Naive thymus-derived CD4-positive, alpha-beta T cell (primary cell): ENCODE measurements at regions not wholly inside any gene's neighbourhood (a gene's known extent, or its start where the extent isn't known, plus 50 kb on each side); places are given as distances from the start of the nearest gene placed in this dataset.

Experiments used
- ATAC-seq: fragments of 150-1000 bp; cut with Tn5 transposase; 2 replicates; pipeline ENCODE4 v1.10.0; 2021; ENCODE audit warnings: mild to moderate bottlenecking, moderate library complexity
- CTCF ChIA-PET: fragments of 350-600 bp; sonication (Branson Sonifier 250); formaldehyde crosslinking; loops from one replicate; lab custom pipeline; 2021; ENCODE audit warnings: antibody characterized with exemption; lab: Charles Lee
- POLR2A ChIA-PET: fragments of 350-600 bp; sonication (Branson Sonifier 250); formaldehyde crosslinking; loops from one replicate; lab custom pipeline; 2021; ENCODE audit warnings: antibody characterized with exemption, inconsistent platforms; lab: Charles Lee
- DNase-seq, 9 donors: peaks; one replicate each; pipeline versions ENCODE4 v3.0.0 to v3.0.0-alpha.2; 2020 to 2022; ENCODE audit warnings: mixed read lengths in 1 of 9
- H3K27ac ChIP-seq: one replicate; pipeline ENCODE4 v1.7.0; 2013; ENCODE audit warnings: mild to moderate bottlenecking, low read depth, low read length, moderate library complexity
- H3K27me3 ChIP-seq, 2 donors: one replicate each; pipeline ENCODE4 v1.7.0; 2013; ENCODE audit warnings: low read length in 2 of 2, mild to moderate bottlenecking in 2 of 2, moderate library complexity in 2 of 2; ENCODE audit not compliant: control insufficient read depth in 2 of 2, insufficient read depth in 2 of 2
- H3K36me3 ChIP-seq, 3 experiments: 1 replicate in 2 of 3; 2 replicates in 1 of 3; pipeline ENCODE4 v1.7.0; 2013; ENCODE audit warnings: low read length in 3 of 3, mild to moderate bottlenecking in 3 of 3, moderate library complexity in 1 of 3; ENCODE audit not compliant: insufficient read depth in 3 of 3, control insufficient read depth in 2 of 3
- H3K4me1 ChIP-seq, 2 donors: one replicate each; pipeline ENCODE4 v1.7.0; 2013; ENCODE audit warnings: low read length in 2 of 2, mild to moderate bottlenecking in 2 of 2, moderate library complexity in 1 of 2; ENCODE audit not compliant: control insufficient read depth in 2 of 2, insufficient read depth in 2 of 2
- H3K4me3 ChIP-seq: 2 replicates; pipeline ENCODE4 v1.7.0; 2013; ENCODE audit warnings: mild to moderate bottlenecking, low read length
- H3K9me3 ChIP-seq, 3 experiments: 1 replicate in 2 of 3; 2 replicates in 1 of 3; pipeline ENCODE4 v1.7.0; 2013; ENCODE audit warnings: low read length in 3 of 3; ENCODE audit not compliant: control insufficient read depth in 2 of 3
- H3K27ac Mint-ChIP-seq, 9 donors: one replicate each; pipeline ENCODE4 v1.8.0; 2020 to 2022; ENCODE audit warnings: mixed read lengths in 9 of 9, mild to moderate bottlenecking in 8 of 9, moderate library complexity in 5 of 9, inconsistent platforms in 2 of 9
- H3K27me3 Mint-ChIP-seq, 5 donors: one replicate each; pipeline ENCODE4 v1.8.0; 2021 to 2022; ENCODE audit warnings: mixed read lengths in 5 of 5, mild to moderate bottlenecking in 1 of 5
- H3K36me3 Mint-ChIP-seq, 5 donors: one replicate each; pipeline ENCODE4 v1.8.0; 2020 to 2022; ENCODE audit warnings: mixed read lengths in 5 of 5, mild to moderate bottlenecking in 3 of 5, inconsistent platforms in 1 of 5
- H3K4me1 Mint-ChIP-seq, 7 donors: one replicate each; pipeline ENCODE4 v1.8.0; 2020 to 2022; ENCODE audit warnings: mixed read lengths in 7 of 7, mild to moderate bottlenecking in 3 of 7, inconsistent platforms in 1 of 7
- H3K4me3 Mint-ChIP-seq, 10 donors: one replicate each; pipeline ENCODE4 v1.8.0; 2020 to 2022; ENCODE audit warnings: mild to moderate bottlenecking in 10 of 10, mixed read lengths in 10 of 10, moderate library complexity in 6 of 10, inconsistent platforms in 2 of 10
- H3K9me3 Mint-ChIP-seq, 11 donors: one replicate each; pipeline ENCODE4 v1.8.0; 2020 to 2022; ENCODE audit warnings: mixed read lengths in 11 of 11, mild to moderate bottlenecking in 4 of 11, inconsistent platforms in 1 of 11, moderate library complexity in 1 of 11
- intact Hi-C, 2 donors: fragments of 100-400 bp; cut with micrococcal nuclease; formaldehyde crosslinking; loops; one replicate each; pipeline ENCODE4 v1.15.1; 2023

- Mint-ChIP-seq H3K4me1 (no peaks in the 10 kb centered on the region), H3K9me3 (peaks cover 0 to 2% (median 0%) of the 10 kb centered on the region in 11 donors), H3K27ac (no peak overlapping the region), H3K36me3 (no peaks in the 10 kb centered on the region), H3K4me3 (no peak overlapping the region), H3K27me3 (no peaks in the 10 kb centered on the region)
- Histone ChIP-seq H3K4me3 (no peak overlapping the region), H3K36me3 (no peaks in the 10 kb centered on the region), H3K27ac (no peak overlapping the region), H3K4me1 (no peaks in the 10 kb centered on the region), H3K27me3 (no peaks in the 10 kb centered on the region), H3K9me3 (no peaks in the 10 kb centered on the region)
- DNase-seq, result no peak
- intact Hi-C loops, result no loop called here
- no peak for ATAC-seq
- ChIA-PET CTCF (no interaction called here), POLR2A (interaction anchor here (0.6 kb wide), 1 partner anchor 154 kb away, joined by 4 read pairs; no protein-coding TSS in a partner anchor)
Observed at GRCh38 chr4:129950217-129950616, 854.3 kb downstream of the C4orf33 start.

- H3K4me3 Mint-ChIP-seq, result no peak overlapping the region
- POLR2A ChIA-PET, result no interaction called here
- H3K27me3 ChIP-seq, result no peaks in the 10 kb centered on the region
- peaks cover 0 to 6% (median 0%) of the 10 kb centered on the region in 11 donors for H3K9me3 Mint-ChIP-seq
- ATAC-seq (no peak), DNase-seq (no peak)
- intact Hi-C loops, result no loop called here
- CTCF ChIA-PET, result no interaction called here
- H3K9me3 ChIP-seq, result no peaks in the 10 kb centered on the region
- no peak overlapping the region for H3K4me3 ChIP-seq
- no peaks in the 10 kb centered on the region for H3K27me3 Mint-ChIP-seq
- no peaks in the 10 kb centered on the region for H3K4me1 Mint-ChIP-seq
- no peak overlapping the region for H3K27ac Mint-ChIP-seq
- H3K27ac ChIP-seq, result no peak overlapping the region
- no peaks in the 10 kb centered on the region for H3K36me3 ChIP-seq
- no peaks in the 10 kb centered on the region for H3K36me3 Mint-ChIP-seq
- H3K4me1 ChIP-seq, result no peaks in the 10 kb centered on the region
Observed at GRCh38 chr4:129966175-129966574, 870.2 kb downstream of the C4orf33 start.

- intact Hi-C loops, result no loop called here
- H3K27ac Mint-ChIP-seq, result no peak overlapping the region
- H3K4me3 ChIP-seq, result no peak overlapping the region
- no peaks in the 10 kb centered on the region for H3K9me3 ChIP-seq
- ChIA-PET CTCF (no interaction called here), POLR2A (no interaction called here)
- H3K36me3 ChIP-seq, result no peaks in the 10 kb centered on the region
- H3K36me3 Mint-ChIP-seq, result no peaks in the 10 kb centered on the region
- no peak for DNase-seq
- no peaks in the 10 kb centered on the region for H3K4me1 Mint-ChIP-seq
- H3K27me3 Mint-ChIP-seq, result peaks cover 0 to 5% (median 0%) of the 10 kb centered on the region in 5 donors
- no peak for ATAC-seq
- H3K27ac ChIP-seq, result no peak overlapping the region
- no peaks in the 10 kb centered on the region for H3K4me1 ChIP-seq
- peaks cover 0 to 5% (median 3%) of the 10 kb centered on the region in 11 donors for H3K9me3 Mint-ChIP-seq
- H3K27me3 ChIP-seq, result no peaks in the 10 kb centered on the region
- H3K4me3 Mint-ChIP-seq, result no peak overlapping the region
Observed at GRCh38 chr4:129968366-129968765, 872.4 kb downstream of the C4orf33 start.

- no peak for DNase-seq
- Mint-ChIP-seq H3K27ac (no peak overlapping the region), H3K27me3 (peaks cover 0 to 5% (median 0%) of the 10 kb centered on the region in 5 donors), H3K36me3 (no peaks in the 10 kb centered on the region), H3K9me3 (peaks cover 0 to 5% (median 4%) of the 10 kb centered on the region in 11 donors), H3K4me3 (no peak overlapping the region), H3K4me1 (no peaks in the 10 kb centered on the region)
- Histone ChIP-seq H3K36me3 (no peaks in the 10 kb centered on the region), H3K4me3 (no peak overlapping the region), H3K4me1 (no peaks in the 10 kb centered on the region), H3K27me3 (no peaks in the 10 kb centered on the region), H3K9me3 (no peaks in the 10 kb centered on the region), H3K27ac (no peak overlapping the region)
- ATAC-seq, result no peak
- ChIA-PET CTCF (no interaction called here), POLR2A (no interaction called here)
- intact Hi-C loops, result no loop called here
Observed at GRCh38 chr4:129968778-129969177, 872.8 kb downstream of the C4orf33 start.

- ChIA-PET POLR2A (no interaction called here), CTCF (no interaction called here)
- Mint-ChIP-seq H3K27ac (no peak overlapping the region), H3K4me3 (no peak overlapping the region), H3K4me1 (no peaks in the 10 kb centered on the region), H3K36me3 (no peaks in the 10 kb centered on the region), H3K27me3 (peaks cover 0 to 5% (median 0%) of the 10 kb centered on the region in 5 donors), H3K9me3 (peaks cover 0 to 5% (median 4%) of the 10 kb centered on the region in 11 donors)
- no peak overlapping the region for H3K4me3 ChIP-seq
- H3K4me1 ChIP-seq, result no peaks in the 10 kb centered on the region
- H3K27ac ChIP-seq, result no peak overlapping the region
- ATAC-seq (no peak), DNase-seq (no peak)
- H3K36me3 ChIP-seq, result no peaks in the 10 kb centered on the region
- intact Hi-C loops, result no loop called here
- H3K9me3 ChIP-seq, result no peaks in the 10 kb centered on the region
- no peaks in the 10 kb centered on the region for H3K27me3 ChIP-seq
Observed at GRCh38 chr4:129970801-129971200, 874.8 kb downstream of the C4orf33 start.

- Histone ChIP-seq H3K9me3 (no peaks in the 10 kb centered on the region), H3K27ac (no peak overlapping the region), H3K4me1 (no peaks in the 10 kb centered on the region), H3K4me3 (no peak overlapping the region), H3K36me3 (no peaks in the 10 kb centered on the region), H3K27me3 (no peaks in the 10 kb centered on the region)
- Mint-ChIP-seq H3K27ac (no peak overlapping the region), H3K4me1 (no peaks in the 10 kb centered on the region), H3K9me3 (peaks cover 0 to 5% (median 2%) of the 10 kb centered on the region in 11 donors), H3K27me3 (peaks cover 0 to 5% (median 0%) of the 10 kb centered on the region in 5 donors), H3K36me3 (no peaks in the 10 kb centered on the region), H3K4me3 (no peak overlapping the region)
- ATAC-seq (no peak), DNase-seq (no peak)
- CTCF ChIA-PET, result no interaction called here
- intact Hi-C loops, result no loop called here
- POLR2A ChIA-PET, result interaction anchor here (0.7 kb wide), 1 partner anchor 1471 kb away, joined by 3 read pairs; no protein-coding TSS in a partner anchor
Observed at GRCh38 chr4:129971419-129971818, 875.5 kb downstream of the C4orf33 start.

GRCh38 chr4:129972257-129972656 lies 876.3 kb downstream of the C4orf33 start:
- ATAC-seq, result no peak
- H3K4me3 Mint-ChIP-seq, result no peak overlapping the region
- ChIA-PET POLR2A (interaction anchor here (0.7 kb wide), 1 partner anchor 1471 kb away, joined by 3 read pairs; no protein-coding TSS in a partner anchor), CTCF (no interaction called here)
- H3K27ac Mint-ChIP-seq, result no peak overlapping the region
- no peaks in the 10 kb centered on the region for H3K4me1 Mint-ChIP-seq
- intact Hi-C loops, result no loop called here
- peaks cover 0 to 5% (median 0%) of the 10 kb centered on the region in 5 donors for H3K27me3 Mint-ChIP-seq
- no peaks in the 10 kb centered on the region for H3K4me1 ChIP-seq
- H3K27ac ChIP-seq, result no peak overlapping the region
- H3K4me3 ChIP-seq, result no peak overlapping the region
- H3K36me3 Mint-ChIP-seq, result no peaks in the 10 kb centered on the region
- no peaks in the 10 kb centered on the region for H3K9me3 ChIP-seq
- H3K27me3 ChIP-seq, result no peaks in the 10 kb centered on the region
- peaks cover 0 to 5% (median 2%) of the 10 kb centered on the region in 11 donors for H3K9me3 Mint-ChIP-seq
- no peak for DNase-seq
- H3K36me3 ChIP-seq, result no peaks in the 10 kb centered on the region
